GM23248 (cell line): ENCODE measurements at regions not wholly inside any gene's neighbourhood (a gene's known extent, or its start where the extent isn't known, plus 50 kb on each side); places are given as distances from the start of the nearest gene placed in this dataset.
A peak's percentile ranks its signal among the peaks of the same experiment; 100 is the strongest.

ENCODE experiments used
- DNase-seq: peaks from one replicate; pipeline ENCODE4 v3.0.0-alpha.2; 2015
- H2AFZ ChIP-seq: fragments of 200-600 bp; sonication (generic); 2 replicates; pipeline ENCODE4 v1.6.1; 2016; ENCODE audit warnings: antibody characterized with exemption
- H3F3A ChIP-seq: fragments of 200-600 bp; sonication (generic); 2 replicates; pipeline ENCODE4 v1.6.1; 2016; ENCODE audit warnings: mild to moderate bottlenecking, antibody characterized with exemption, mixed run types; ENCODE audit not compliant: insufficient read depth
- H3K27ac ChIP-seq: fragments of 200-600 bp; sonication (generic); 2 replicates; pipeline ENCODE4 v1.5.1; 2016; ENCODE audit warnings: mild to moderate bottlenecking
- H3K27me3 ChIP-seq: fragments of 200-600 bp; sonication (generic); replicated peaks from 2 replicates; pipeline ENCODE4 v1.6.1; 2016; ENCODE audit warnings: mild to moderate bottlenecking; ENCODE audit not compliant: insufficient read depth
- H3K36me3 ChIP-seq: fragments of 200-600 bp; sonication (generic); 2 replicates; pipeline ENCODE4 v1.6.1; 2016; ENCODE audit warnings: low read depth, mild to moderate bottlenecking
- H3K4me1 ChIP-seq: fragments of 200-600 bp; sonication (generic); 2 replicates; pipeline ENCODE4 v1.6.1; 2016; ENCODE audit warnings: mild to moderate bottlenecking; ENCODE audit not compliant: insufficient read depth
- H3K4me2 ChIP-seq: fragments of 200-600 bp; sonication (generic); one replicate; pipeline ENCODE4 v1.6.1; 2016; ENCODE audit warnings: mild to moderate bottlenecking; ENCODE audit not compliant: unreplicated experiment
- H3K4me3 ChIP-seq: fragments of 200-600 bp; sonication (generic); 2 replicates; pipeline ENCODE4 v1.5.1; 2016; ENCODE audit warnings: mild to moderate bottlenecking
- H3K79me2 ChIP-seq: fragments of 200-600 bp; sonication (generic); 2 replicates; pipeline ENCODE4 v1.6.1; 2016; ENCODE audit warnings: mild to moderate bottlenecking; ENCODE audit not compliant: insufficient read depth
- H3K9ac ChIP-seq: fragments of 200-600 bp; sonication (generic); 2 replicates; pipeline ENCODE4 v1.6.1; 2016; ENCODE audit warnings: mild to moderate bottlenecking
- H3K9me2 ChIP-seq: fragments of 200-600 bp; sonication (generic); 2 replicates; pipeline ENCODE4 v1.6.1; 2016; ENCODE audit warnings: mixed run types, mild to moderate bottlenecking, moderate library complexity; ENCODE audit not compliant: insufficient read depth
- H3K9me3 ChIP-seq: fragments of 200-600 bp; sonication (generic); one replicate; pipeline ENCODE4 v1.6.1; 2017; ENCODE audit warnings: low read depth
- H4K20me1 ChIP-seq: fragments of 200-600 bp; sonication (generic); 2 replicates; pipeline ENCODE4 v1.6.0; 2016; ENCODE audit not compliant: insufficient read depth
- EZH2 ChIP-seq: fragments of 200-600 bp; sonication (generic); IDR thresholded peaks from 2 replicates; pipeline ENCODE4 v1.6.1; 2018; ENCODE audit warnings: antibody characterized with exemption, mild to moderate bottlenecking; ENCODE audit not compliant: insufficient read depth, poor library complexity, severe bottlenecking
- EZH2phosphoT487 ChIP-seq: fragments of 200-600 bp; sonication (generic); IDR thresholded peaks from 2 replicates; pipeline ENCODE4 v1.6.1; 2018; ENCODE audit warnings: antibody characterized with exemption, moderate library complexity, mild to moderate bottlenecking, low read depth; ENCODE audit not compliant: insufficient read depth
- WGBS, 2 experiments: methylation state at CpG; one replicate each; pipeline ENCODE4 v1.1.6; 2015 to 2017; ENCODE audit warnings: low lambda C conversion rate in 2 of 2, low coverage in 1 of 2; ENCODE audit errors: missing lambda C conversion rate in 2 of 2; 5-methylcytosine and 5-hydroxymethylcytosine counted together
- in situ Hi-C: fragments of 300-500 bp; cut with MboI; formaldehyde crosslinking; loops from 2 replicates; pipeline ENCODE4 v1.15.0; 2020

GRCh38 chr6:9205645-9206044 is 770.3 kb upstream of the SLC35B3 start:
- Histone ChIP-seq H3K9ac (no peak overlapping the region), H3K9me2 (no peaks in the 10 kb centered on the region), H3K27me3 (no peaks in the 10 kb centered on the region), H3K27ac (no peak overlapping the region), H4K20me1 (no peaks in the 10 kb centered on the region), H3K4me2 (no peak overlapping the region), H2AFZ (no peak overlapping the region), H3F3A (no peaks in the 10 kb centered on the region), H3K36me3 (no peaks in the 10 kb centered on the region), H3K79me2 (no peaks in the 10 kb centered on the region), H3K4me3 (no peak overlapping the region), H3K9me3 (no peaks in the 10 kb centered on the region), H3K4me1 (no peaks in the 10 kb centered on the region)
- TF ChIP-seq EZH2 (no peak), EZH2phosphoT487 (no peak)
- WGBS, 2 experiments = 4 to 6% methylated on average over 1 of the region's 1 CpG
- DNase-seq = peak; percentile 4
- in situ Hi-C loops = no loop called here

GRCh38 chr6:9204171-9204570 is 768.8 kb upstream of the SLC35B3 start:
- TF ChIP-seq EZH2 (no peak), EZH2phosphoT487 (no peak)
- Histone ChIP-seq H3K9me3 (no peaks in the 10 kb centered on the region), H3K36me3 (no peaks in the 10 kb centered on the region), H3K9me2 (no peaks in the 10 kb centered on the region), H2AFZ (no peak overlapping the region), H3K4me2 (no peak overlapping the region), H3K27me3 (no peaks in the 10 kb centered on the region), H3K4me1 (no peaks in the 10 kb centered on the region), H3K9ac (no peak overlapping the region), H3K79me2 (no peaks in the 10 kb centered on the region), H3K27ac (no peak overlapping the region), H3K4me3 (no peak overlapping the region), H4K20me1 (no peaks in the 10 kb centered on the region), H3F3A (no peaks in the 10 kb centered on the region)
- peak; percentile 45 for DNase-seq
- in situ Hi-C loops = no loop called here
- 0 to 20% methylated on average over 1 of the region's 1 CpG for WGBS, 2 experiments

- in situ Hi-C loops = no loop called here
- Histone ChIP-seq H3K9me3 (no peaks in the 10 kb centered on the region), H3K27me3 (no peaks in the 10 kb centered on the region), H3K36me3 (no peaks in the 10 kb centered on the region), H3K9ac (no peak overlapping the region), H3K4me1 (no peaks in the 10 kb centered on the region), H3K79me2 (no peaks in the 10 kb centered on the region), H2AFZ (no peak overlapping the region), H3K27ac (no peak overlapping the region), H3K9me2 (no peaks in the 10 kb centered on the region), H3K4me2 (no peak overlapping the region), H3K4me3 (no peak overlapping the region), H3F3A (no peaks in the 10 kb centered on the region), H4K20me1 (no peaks in the 10 kb centered on the region)
- TF ChIP-seq EZH2phosphoT487 (no peak), EZH2 (no peak)
- no peak for DNase-seq
Measured at GRCh38 chr6:9200712-9201111, 765.4 kb upstream of the SLC35B3 start.

GRCh38 chr6:9197726-9198125 is 762.4 kb upstream of the SLC35B3 start:
- Histone ChIP-seq H3K27me3 (no peaks in the 10 kb centered on the region), H3K9me3 (no peaks in the 10 kb centered on the region), H3K36me3 (no peaks in the 10 kb centered on the region), H3K4me2 (no peak overlapping the region), H3K79me2 (no peaks in the 10 kb centered on the region), H3K9me2 (no peaks in the 10 kb centered on the region), H3K27ac (no peak overlapping the region), H4K20me1 (no peaks in the 10 kb centered on the region), H3K4me3 (no peak overlapping the region), H3K9ac (no peak overlapping the region), H3K4me1 (no peaks in the 10 kb centered on the region), H2AFZ (no peak overlapping the region), H3F3A (no peaks in the 10 kb centered on the region)
- TF ChIP-seq EZH2phosphoT487 = no peak
- TF ChIP-seq EZH2 = no peak
- 42 to 44% methylated on average over 3 of the region's 3 CpGs for WGBS, 2 experiments
- no peak for DNase-seq
- in situ Hi-C loops = no loop called here

GRCh38 chr6:9195322-9195721 is 760.0 kb upstream of the SLC35B3 start:
- H3K9me3 ChIP-seq = no peaks in the 10 kb centered on the region
- H3K9ac ChIP-seq = no peak overlapping the region
- H3K27ac ChIP-seq = no peak overlapping the region
- no peak overlapping the region for H3K4me2 ChIP-seq
- no peak overlapping the region for H3K4me3 ChIP-seq
- no peak overlapping the region for H2AFZ ChIP-seq
- H3K27me3 ChIP-seq = no peaks in the 10 kb centered on the region
- H3K4me1 ChIP-seq = no peaks in the 10 kb centered on the region
- WGBS, 2 experiments = 50 to 59% methylated on average over 1 of the region's 1 CpG
- H4K20me1 ChIP-seq = no peaks in the 10 kb centered on the region
- no peak for DNase-seq
- H3K79me2 ChIP-seq = no peaks in the 10 kb centered on the region
- TF ChIP-seq EZH2 = no peak
- no peak for TF ChIP-seq EZH2phosphoT487
- in situ Hi-C loops = no loop called here
- no peaks in the 10 kb centered on the region for H3F3A ChIP-seq
- no peaks in the 10 kb centered on the region for H3K36me3 ChIP-seq
- H3K9me2 ChIP-seq = no peaks in the 10 kb centered on the region
